ENCODE measurements at regions not wholly inside any gene's neighbourhood (a gene's known extent, or its start where the extent isn't known, plus 50 kb on each side); places are given as distances from the start of the nearest gene placed in this dataset.

DNA sequence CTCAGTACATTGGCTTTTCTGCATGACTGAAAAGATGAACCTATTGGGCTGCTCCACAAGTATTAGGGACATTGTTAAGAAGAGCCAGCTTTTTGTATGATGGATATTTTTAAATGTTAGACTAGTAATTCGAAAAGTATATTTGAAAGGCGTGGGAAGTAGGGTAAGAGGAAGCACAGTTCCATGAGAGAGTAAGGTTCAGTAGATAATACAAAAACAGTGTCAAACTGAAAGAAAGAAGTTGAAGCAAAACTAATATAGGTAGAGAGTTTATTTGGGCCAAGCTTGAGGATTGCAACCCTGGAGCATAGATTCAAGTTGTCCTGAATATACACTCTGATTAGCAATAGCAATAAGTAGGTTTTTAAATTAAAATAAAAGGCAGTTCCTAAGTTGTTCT lies 193.9 kb downstream of the RASSF9 start:
- DNase-seq, result no peak

DNA sequence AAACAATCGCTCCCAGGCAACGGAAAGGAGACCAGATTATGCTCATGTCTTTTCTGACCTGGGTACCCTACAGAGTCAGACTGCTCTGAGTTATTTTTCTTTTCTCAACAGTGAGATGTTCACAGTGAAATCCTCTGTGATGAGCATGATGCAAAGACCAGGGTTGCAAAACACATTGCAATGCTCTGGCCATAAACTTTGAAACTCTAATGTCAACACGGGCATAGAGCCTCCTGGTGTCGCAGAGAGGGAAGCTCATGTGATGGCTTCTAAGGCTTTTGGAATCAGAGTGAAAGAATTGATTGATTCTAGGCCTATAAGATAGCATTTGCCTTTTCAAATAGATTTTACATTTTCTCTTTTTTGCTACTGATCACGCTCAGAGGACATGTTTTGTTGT lies 193.4 kb downstream of the RASSF9 start:
- DNase-seq, result no peak

DNA sequence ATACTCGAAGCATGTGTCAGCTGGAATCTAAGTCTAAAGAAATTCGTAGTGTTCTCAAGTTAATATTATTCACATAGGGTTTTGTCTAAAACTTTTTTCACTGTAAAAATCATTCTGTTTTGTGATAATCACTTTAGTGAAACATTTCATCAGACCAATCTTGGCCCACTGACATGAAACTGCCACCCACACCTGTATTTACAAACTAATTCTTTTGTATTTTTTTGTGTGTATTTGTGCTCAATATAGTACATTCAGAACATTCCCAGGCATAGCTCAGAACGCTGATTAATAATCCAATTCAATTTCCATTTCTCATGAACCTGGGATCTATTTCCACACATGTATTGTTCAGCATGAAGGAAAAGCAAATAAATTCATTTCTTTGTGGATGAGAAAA lies 191.7 kb downstream of the RASSF9 start:
- DNase-seq, result no peak

DNA sequence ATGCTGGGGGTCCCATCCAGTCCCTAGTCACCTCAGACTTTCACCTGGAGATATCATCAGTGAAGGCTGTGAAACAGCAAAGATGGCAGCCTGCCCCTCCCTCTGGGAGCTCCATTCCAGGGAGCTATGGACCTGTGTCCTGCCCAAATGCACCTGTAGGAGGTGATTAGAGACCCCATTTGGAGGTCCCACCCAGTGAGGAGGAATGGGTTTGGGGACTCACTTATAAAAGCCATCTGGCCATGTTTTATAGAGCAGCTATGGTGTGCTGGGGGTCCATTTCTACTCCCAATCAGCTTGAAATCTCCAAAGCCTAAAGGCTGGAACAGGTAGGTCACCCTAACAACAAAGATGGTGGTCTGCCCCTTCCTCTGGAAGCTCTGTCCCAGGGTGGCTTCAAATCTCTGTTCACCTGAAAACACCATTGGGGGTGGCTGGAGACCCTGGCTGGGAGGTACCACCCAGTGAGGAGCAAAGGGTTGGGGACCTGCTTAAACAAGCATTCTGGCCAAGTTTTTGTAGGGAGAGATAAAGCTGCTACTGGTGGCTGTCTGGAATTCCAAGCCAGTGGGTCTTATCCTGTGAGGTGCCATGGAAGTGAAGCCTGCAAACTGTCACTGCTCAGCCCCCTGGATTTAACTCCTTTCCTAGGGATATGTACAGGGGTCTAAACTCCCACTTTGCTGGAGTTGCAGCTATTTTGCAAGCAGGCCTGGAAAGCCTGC lies 182.3 kb downstream of the RASSF9 start:
- no peak for DNase-seq

DNA sequence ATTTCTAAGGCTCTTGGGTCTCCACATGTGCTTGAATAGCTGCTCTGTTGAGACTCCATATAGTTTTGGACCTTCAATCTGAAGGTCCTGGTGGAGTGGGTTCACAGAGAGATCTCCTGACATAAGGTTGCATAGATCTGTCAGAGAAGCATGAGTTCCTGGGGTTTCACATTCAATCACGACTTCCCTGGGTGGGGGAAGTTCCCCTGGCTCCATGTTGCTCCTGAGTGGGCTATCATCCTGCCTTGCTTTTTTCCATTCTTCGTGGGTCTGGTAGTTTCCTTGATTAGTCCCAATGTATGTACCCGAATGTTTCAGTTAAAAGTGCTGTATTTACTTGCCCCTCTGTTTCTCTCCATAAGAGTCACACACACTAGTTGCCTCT lies 181.8 kb downstream of the RASSF9 start:
- DNase-seq, result no peak

DNA sequence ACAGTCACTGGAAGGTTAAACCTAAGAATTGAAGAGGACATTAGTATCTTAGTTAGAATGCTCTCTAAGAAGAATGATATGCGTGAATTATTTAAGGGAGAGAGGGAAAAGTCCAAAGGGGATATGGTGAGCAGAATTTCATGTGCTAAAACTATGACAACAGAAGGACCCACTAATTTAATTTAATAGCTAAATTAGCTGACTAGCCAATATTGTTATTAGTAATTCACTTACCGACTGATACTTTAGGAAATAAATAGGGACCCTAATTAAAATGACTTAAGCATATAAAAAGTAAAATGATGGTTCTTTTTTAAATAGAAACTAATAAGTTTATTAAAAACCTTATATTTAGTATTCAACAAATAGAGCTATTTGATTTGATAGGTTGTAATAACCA lies 179.6 kb downstream of the RASSF9 start:
- DNase-seq, result no peak

DNA sequence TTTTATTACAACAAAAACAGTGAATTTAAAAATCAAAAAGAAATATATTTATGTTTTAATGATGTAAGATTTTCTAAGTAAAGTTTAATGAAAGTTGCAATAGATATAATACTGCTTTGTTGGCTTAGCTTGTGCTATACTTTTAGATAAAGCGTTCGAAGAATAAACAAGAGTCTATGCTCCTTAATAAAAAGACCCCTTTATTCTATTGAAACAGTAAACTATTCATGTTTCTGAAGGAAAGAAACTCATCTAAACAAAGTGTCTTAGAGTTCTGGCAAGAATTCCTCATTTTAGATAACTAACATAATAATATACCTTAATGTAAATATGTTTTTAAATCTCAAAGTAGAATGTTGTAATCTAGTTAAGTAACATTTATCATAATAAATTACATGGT lies 179.0 kb downstream of the RASSF9 start:
- DNase-seq, result no peak

DNA sequence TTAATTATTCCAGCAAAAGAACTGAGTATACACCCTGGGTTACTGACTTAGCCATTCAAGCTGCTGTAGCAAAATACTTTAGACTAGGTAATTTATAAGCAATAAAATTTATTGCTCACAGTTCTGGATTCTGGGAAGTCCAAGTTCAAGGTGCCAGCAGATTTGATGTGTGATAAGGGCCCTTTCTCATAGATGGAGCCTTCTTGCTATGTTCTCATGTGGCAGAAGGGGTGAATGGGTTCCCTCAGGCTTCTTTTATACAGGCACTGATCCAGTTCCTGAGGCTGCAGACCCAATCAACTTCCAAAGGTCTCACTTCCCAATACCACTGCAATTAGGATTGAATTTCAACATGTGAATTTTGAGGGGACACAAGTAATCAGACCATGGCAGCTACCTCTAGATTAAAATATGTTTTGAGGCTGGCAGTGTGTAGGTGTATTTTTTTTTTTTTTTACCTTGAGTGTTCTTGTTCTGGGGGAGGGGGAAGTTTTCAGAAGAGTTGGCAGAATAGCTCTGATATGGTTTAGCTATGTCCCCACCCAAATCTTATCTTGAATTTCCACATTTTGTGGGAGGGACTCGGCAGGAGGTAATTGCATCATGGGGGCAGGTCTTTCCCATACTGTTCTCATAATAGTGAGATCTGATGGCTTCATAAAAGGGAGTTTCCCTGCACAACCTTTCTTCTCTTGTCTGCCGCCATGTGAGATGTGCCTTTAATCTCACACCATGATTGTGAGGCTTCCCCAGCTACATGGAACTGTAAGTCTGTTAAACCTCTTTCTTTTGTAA lies 178.2 kb downstream of the RASSF9 start:
- DNase-seq, result no peak

DNA sequence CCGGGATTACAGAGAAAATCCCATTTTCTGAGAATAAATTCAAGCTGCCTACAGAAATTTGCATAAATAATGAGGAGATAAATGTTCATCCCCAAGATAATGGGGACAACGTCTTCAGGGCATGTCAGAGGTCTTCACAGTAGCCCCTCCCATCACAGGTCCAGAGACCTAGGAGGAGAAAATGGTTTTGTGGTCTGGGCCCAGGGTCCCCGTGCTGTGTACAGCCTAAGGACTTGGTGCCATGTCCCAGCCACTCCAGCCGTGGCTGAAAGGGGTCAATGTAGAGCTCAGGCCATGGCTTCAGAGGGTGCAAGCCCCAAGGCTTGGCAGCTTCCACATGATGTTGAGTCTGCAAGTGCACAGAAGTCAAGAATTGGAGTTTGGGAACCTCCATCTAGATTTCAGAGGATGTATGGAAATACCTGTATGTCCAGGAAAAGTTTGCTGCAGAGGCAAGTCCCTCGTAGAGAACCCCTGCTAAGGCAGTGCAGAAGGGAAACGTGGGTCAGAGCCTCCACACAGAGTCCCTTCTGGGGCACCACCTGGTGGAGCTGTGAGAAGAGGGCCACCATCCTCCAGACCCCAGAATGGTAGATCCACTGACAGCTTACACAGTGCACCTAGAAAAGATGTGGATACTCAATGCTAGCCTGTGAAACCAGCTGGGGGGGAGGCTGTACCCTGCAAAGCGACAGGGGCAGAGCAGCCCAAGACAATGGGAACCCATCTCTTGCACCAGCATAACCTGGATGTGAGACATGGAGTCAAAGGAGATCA lies 176.3 kb downstream of the RASSF9 start:
- no peak for DNase-seq

DNA sequence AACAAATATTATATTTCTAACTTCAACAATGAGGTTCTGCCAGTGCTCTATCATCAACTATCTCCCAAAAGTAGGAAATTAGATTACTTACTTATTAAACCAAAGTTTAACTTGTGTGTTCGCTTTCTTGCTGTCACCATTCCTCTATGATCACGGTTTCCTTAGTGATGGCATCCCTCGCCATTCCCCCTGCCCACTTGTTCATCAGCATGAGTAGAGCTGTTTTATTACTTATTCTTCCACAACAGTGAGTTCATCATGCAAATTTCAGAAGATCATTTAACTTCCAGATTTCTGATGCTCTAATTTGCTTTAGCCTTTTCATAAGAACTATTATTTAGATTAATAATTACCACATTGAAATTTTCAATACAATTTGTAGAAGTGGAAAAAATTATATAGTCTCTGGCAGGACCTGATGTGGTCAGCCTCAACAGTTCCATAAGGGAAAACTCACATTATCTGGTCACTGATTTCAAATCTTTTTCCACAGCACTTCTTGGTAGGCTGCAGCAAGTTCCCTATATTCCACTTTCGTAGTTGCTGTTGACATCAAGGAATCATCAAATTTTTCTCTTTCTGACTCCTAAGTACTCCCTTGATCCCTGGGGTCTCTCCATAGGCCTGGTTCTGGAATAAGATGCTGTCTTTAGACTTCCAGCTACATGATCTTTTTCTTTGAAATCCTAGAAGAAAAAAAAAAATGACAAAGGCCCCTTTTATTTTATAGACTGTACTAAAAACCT lies 174.6 kb downstream of the RASSF9 start:
- no peak for DNase-seq

DNA sequence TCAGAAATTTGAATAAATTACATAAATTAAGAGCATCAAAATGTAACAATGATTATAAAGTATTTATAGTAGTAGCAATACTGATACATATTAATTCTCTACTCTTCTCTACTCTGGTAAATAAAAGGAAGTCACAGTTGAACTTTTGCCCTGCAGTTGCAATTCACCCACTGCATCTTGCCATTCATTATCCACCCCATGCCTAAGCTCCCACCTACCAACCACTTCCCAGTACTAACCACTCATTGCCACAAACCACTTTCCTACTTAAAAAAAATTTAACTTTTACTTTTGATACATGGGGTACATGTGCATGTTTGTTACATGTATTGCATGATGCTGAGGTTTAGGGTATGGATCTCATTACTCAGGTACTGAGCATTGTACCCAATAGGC lies 174.0 kb downstream of the RASSF9 start:
- DNase-seq, result no peak

DNA sequence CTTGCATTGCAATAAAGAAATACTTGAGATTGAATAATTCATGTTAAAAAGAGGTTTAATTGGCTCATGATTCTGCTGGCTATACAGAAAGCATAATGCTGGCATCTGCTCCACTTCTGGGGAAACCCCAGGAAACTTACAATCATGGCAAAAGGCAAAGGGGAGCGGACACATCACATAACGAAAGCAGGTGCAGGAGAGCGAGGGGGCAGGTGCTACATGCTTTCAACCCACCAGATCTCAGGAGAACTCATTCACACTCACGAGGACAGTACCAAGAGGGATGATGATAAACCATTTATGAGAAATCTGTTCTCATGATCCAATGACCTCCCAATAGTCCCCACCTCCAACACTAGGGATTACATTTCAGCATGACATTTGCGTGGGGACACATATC lies 172.6 kb downstream of the RASSF9 start:
- DNase-seq, result no peak

DNA sequence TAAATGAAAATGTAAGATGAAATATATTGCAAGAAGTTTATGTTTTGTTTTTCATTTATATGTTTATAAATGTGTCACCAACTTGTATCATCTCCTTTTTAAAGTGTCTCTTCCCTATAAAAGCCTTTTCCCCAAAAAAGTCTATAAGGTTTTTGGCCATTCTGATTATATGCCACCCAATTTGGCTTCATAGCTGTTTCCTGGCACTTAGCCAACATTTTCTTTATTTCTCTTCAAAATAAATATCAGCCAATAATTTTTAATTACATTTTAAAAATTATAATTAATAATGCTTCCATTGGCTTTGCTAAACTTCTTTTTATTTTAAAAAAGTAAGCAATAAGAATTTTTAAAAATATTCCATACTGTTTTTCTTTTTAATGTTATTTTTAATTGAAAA lies 171.8 kb downstream of the RASSF9 start:
- DNase-seq, result no peak

DNA sequence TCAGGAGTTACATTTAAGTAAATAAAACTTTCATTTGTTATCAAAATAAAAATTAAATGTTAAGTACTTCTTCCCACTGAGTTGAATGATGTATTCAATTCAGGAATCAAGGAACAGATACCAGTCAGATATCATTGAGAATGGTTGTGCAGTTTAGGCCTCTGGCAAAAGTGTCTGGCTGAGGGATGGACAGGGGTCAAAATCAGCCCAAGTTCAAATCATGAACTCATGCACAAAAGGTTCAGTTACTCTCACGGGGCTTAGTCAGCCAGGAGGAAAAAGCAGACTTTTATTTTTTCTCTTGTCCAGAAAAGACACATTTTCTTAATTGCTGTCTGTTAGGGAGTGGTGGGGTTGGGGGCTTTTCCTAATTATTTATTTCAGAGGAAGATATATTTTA lies 166.3 kb downstream of the RASSF9 start:
- no peak for DNase-seq

DNA sequence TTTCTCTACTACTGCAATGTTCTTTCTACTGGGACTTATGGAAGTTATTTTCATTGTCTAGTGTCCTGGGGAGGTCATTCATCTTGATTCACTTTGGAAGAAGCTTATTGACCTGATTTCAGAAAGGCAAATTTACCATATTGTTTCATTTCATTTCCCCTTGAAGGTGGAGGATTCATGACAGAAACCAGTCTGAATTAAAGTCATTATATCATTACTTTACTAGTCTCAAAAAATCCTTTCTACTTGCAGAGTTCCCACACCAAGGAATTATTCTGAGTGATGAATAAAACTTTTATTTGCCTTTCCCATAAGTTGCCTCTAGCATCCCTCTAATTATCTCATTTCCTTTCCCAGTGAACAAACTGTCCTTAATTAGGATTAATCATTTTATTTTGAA lies 163.8 kb downstream of the RASSF9 start:
- no peak for DNase-seq

DNA sequence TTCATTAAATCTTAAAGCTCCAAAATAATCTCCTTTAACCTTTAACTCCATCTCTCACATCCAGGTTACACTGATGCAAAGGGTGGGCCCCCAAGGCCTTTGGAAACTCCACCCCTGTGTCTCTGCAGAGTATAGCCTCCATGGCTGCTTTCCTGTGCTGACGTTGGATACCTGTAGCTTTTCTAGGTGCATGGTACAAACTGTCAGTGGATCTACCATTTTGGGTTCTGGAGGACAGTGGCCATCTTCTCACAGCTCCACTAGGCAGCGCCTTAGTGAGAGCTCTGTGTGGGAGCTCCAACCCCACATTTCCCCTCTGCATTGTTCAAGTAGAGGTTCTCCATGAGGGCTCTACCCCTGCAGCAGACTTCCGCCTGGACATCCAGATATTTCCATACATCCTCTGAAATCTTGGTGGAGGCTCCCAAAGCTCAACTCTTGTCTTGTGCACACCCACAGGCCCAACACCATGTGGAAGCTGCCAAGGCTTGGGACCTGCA lies 162.2 kb downstream of the RASSF9 start:
- DNase-seq, result no peak

DNA sequence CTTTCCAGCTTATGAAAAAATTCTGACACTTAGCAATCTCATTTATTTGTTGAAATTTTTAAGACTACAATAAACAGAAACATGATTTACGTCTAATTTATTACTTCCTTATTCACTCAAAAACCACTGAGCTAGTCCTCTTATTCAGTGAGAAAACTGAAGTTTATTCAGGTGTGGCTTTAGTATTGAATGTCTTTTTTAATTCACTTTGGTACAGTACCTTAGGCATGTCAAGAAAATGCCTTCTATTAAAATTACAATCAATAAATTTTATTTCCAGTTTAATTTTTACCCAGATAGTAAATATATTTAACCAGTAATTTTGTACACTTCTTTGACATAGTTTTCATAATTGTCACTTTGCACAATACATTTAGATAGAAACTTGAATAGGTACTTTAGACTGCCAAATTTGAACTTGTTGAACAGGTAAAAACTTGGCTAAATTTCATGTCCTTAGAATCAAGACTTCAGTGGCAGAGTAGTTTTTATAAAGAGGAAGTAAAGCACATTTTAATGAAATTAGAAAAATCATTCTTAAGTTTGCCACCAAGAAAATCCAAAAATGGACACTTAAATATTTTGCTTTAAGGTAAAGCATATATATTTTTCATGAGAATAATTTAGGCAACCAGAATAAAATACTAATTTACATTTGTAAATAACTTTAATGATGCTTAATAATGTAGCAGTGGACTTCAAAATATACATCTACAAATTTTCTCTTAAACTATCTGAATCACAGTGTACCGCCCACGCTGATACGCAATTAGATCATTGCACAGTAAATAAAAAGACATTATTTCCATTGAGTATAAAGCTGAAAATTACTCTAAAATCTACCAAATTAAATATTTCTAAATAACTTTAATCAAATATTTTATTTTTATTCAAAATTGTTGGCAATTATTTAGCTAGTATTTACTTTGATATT lies 159.1 kb downstream of the RASSF9 start:
- no peak for DNase-seq

DNA sequence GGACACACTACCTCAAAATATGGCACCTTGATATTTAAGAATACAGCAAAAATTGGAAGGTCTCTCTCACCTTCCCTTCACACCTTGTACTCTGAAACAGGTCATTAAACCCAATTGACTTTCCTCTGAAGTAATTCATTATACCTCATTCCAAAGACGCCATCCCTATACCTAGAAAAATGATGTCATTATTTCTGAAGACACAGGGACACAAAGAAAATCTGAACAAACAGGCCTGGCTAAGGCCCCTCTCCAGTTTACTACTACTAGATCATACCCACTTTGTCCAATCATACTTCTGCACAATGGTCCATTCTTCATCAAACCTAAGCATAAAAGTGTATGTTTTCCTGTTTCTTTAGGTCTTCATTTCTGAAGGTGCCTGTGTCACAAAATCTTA lies 156.9 kb downstream of the RASSF9 start:
- no peak for DNase-seq

DNA sequence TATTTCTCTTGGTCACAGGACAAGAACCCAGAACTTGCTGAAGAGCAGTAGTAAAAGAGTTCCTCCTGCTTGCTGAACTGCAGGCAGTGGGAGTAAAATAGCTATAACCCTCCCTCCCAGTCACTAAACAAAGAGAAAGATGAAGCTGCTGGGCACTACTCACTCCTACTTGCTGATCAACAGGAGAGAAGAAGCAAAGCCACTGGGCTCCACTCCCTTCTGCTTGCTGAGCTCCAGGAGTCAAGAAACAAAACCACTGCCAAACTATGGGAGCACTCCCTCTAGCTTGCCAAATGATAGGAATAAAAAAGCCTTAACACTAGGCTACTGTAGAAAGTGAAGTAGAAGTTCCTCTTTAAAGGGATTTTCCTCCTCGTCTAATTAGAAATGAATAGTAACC lies 155.3 kb downstream of the RASSF9 start:
- DNase-seq, result no peak

DNA sequence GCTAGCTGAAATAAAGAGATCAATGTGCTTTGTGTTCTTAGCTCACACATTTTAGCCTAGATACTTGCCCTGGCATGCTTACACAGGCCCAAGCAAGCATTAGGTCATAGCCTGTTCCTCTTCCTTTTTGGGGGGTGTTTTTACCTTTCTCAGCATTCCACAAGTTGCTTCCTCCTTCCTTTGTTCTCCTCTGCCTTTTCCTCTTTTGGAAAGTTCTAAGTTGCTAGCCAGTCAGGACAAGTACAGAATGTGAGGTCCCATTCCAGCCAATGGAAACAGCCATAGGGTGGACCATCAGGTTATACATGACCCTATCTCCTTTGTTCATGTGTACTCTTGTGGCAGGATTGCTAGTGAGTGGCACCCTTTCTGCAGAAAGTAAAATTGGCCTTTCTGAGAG lies 154.9 kb downstream of the RASSF9 start:
- no peak for DNase-seq

DNA sequence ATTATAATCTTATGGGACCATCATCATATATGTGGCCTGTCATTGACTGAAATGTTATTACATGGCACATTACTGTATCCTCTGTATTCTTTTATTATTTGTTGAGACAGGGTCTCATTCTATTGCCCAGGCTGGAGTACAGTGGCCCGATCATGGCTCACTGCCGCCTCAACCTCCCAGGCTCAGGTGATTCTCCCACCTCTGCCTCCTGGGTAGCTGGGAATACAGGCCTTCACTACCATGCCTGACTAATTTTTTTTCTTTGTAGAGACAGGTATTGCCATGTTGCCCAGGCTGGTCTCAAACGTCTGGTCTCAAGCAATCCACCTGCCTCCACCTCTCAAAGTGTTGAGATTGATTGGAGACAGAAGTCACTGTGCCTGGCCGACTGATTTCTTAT lies 153.2 kb downstream of the RASSF9 start:
- DNase-seq, result no peak

DNA sequence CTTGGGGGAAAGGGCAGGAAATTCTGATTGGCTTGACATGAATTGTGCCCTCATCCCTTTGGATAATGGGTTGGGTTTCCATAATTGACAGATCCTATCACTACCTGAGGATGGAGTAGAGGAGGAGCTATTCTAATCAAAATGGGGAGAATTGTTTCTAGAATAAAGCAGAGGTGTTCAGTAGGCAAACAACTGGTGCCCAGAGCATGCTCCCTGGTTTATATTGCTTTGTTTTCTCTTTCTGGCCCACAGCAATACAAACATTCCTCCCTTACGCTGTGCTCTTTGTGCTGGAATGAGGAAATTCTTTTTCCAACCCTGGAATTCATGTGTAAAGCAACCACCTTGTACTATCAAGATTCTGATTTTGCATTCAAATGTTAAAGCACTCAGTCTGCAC lies 147.4 kb downstream of the RASSF9 start:
- DNase-seq, result no peak

All from activated CD8-positive, alpha-beta memory T cell treated with anti-CD3 and anti-CD28 coated beads, Interleukin-2, amount 50 U/mL, for 4 hours (primary cell).